Fibroblast of skin of left biceps (primary cell): ENCODE measurements at regions not wholly inside any gene's neighbourhood (a gene's known extent, or its start where the extent isn't known, plus 50 kb on each side); places are given as distances from the start of the nearest gene placed in this dataset.

Experiments
- DNase-seq, 2 experiments: peaks; one replicate each; pipeline ENCODE4 v3.0.0-alpha.2; 2013; ENCODE audit warnings: low read depth in 2 of 2

- DNase-seq, result no peak
Observed at GRCh38 chr5:126354858-126355731, 68.1 kb upstream of the GRAMD2B start.

- DNase-seq, result no peak
Observed at GRCh38 chr5:126355940-126356339, 67.3 kb upstream of the GRAMD2B start.

- DNase-seq, result no peak
Observed at GRCh38 chr5:126357585-126358342, 65.4 kb upstream of the GRAMD2B start.

- no peak for DNase-seq
Observed at GRCh38 chr5:126358525-126358924, 64.7 kb upstream of the GRAMD2B start.

GRCh38 chr5:126359884-126360283, 63.3 kb upstream of the GRAMD2B start:
- DNase-seq, result no peak

- DNase-seq, result no peak
Observed at GRCh38 chr5:126360467-126360866, 62.7 kb upstream of the GRAMD2B start.

GRCh38 chr5:126363658-126364057, 59.6 kb upstream of the GRAMD2B start:
- no peak for DNase-seq

- no peak for DNase-seq
Observed at GRCh38 chr5:126364206-126364902, 58.9 kb upstream of the GRAMD2B start.

GRCh38 chr5:126365446-126366198, 57.6 kb upstream of the GRAMD2B start:
- DNase-seq, result no peak

- no peak for DNase-seq
Observed at GRCh38 chr5:126366199-126366560, 57.0 kb upstream of the GRAMD2B start.

GRCh38 chr5:126368239-126368812, 54.9 kb upstream of the GRAMD2B start:
- no peak for DNase-seq

GRCh38 chr5:126369083-126369482, 54.1 kb upstream of the GRAMD2B start:
- no peak for DNase-seq

- no peak for DNase-seq
Observed at GRCh38 chr5:126369995-126370731, 53.0 kb upstream of the GRAMD2B start.

- DNase-seq, result no peak
Observed at GRCh38 chr5:126370796-126371718, 52.2 kb upstream of the GRAMD2B start.

GRCh38 chr5:126373375-126374108, 49.7 kb upstream of the GRAMD2B start:
- DNase-seq, result no peak
